ENCODE measurements at regions not wholly inside any gene's neighbourhood (a gene's known extent, or its start where the extent isn't known, plus 50 kb on each side); places are given as distances from the start of the nearest gene placed in this dataset.

DNA sequence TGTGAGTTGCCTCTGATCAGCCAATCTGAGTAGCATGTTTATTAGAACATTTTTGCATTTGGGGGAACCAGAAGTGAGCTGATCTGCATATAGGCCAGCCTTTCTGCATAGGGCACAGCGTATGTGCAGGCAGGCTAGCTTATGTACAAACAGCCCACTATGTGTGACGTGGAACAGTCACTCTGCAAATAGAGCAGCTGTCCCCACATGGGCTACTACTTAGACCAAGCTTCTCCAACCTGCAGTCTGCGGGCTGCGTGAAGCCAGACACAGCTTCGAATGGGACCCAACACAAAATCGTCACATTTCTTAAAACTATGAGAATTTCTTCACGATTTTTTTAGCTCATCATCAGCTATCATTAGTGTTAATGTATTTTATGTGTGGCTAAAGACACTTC lies 134.1 kb upstream of the FAM20C start:
- H3K27ac ChIP-seq (ENCODE audit: low read depth, low read length): no peak overlapping the region
- H3K4me3 ChIP-seq (ENCODE audit: low read depth, low read length): no peak overlapping the region
- no peak for DNase-seq (ENCODE audit: low read depth, low spot score)
- peaks cover 31% of the 10 kb centered on the region for H3K27me3 ChIP-seq (ENCODE audit: control insufficient read depth, insufficient read depth, low read length)
- H3K9me3 ChIP-seq (ENCODE audit: control insufficient read depth, insufficient read depth, low read length): no peaks in the 10 kb centered on the region; the same call in 1 of the 2 replicates
- ChIA-PET CTCF (interaction anchor here (0.6 kb wide), 1 partner anchor 72 kb away, joined by 3 read pairs; no protein-coding TSS in a partner anchor), POLR2A (no interaction called here)
- TF ChIP-seq, protein P1, sequence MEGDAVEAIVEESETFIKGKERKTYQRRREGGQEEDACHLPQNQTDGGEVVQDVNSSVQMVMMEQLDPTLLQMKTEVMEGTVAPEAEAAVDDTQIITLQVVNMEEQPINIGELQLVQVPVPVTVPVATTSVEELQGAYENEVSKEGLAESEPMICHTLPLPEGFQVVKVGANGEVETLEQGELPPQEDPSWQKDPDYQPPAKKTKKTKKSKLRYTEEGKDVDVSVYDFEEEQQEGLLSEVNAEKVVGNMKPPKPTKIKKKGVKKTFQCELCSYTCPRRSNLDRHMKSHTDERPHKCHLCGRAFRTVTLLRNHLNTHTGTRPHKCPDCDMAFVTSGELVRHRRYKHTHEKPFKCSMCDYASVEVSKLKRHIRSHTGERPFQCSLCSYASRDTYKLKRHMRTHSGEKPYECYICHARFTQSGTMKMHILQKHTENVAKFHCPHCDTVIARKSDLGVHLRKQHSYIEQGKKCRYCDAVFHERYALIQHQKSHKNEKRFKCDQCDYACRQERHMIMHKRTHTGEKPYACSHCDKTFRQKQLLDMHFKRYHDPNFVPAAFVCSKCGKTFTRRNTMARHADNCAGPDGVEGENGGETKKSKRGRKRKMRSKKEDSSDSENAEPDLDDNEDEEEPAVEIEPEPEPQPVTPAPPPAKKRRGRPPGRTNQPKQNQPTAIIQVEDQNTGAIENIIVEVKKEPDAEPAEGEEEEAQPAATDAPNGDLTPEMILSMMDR (IDR thresholded peaks at IDR 0.05; ENCODE audit: low read depth, low read length): no peak

- Histone ChIP-seq H3K4me3 (ENCODE audit: low read depth, low read length) (no peak overlapping the region), H3K27ac (ENCODE audit: low read depth, low read length) (no peak overlapping the region), H3K27me3 (ENCODE audit: control insufficient read depth, insufficient read depth, low read length) (peaks cover 23% of the 10 kb centered on the region), H3K9me3 (ENCODE audit: control insufficient read depth, insufficient read depth, low read length) (no peaks in the 10 kb centered on the region; the same call in 1 of the 2 replicates)
- TF ChIP-seq, protein P1 (IDR thresholded peaks at IDR 0.05; ENCODE audit: low read depth, low read length): no peak
- CTCF ChIA-PET: interaction anchor here (1.3 kb wide), 1 partner anchor 9 kb away, joined by 3 read pairs; no protein-coding TSS in a partner anchor
- DNase-seq (ENCODE audit: low read depth, low spot score): no peak
- POLR2A ChIA-PET: interaction anchor here (1.3 kb wide), 1 partner anchor 133 kb away, joined by 4 read pairs; the partner anchor contains the start of gene FAM20C
Measured at GRCh38 chr7:59079-60016, 133.0 kb upstream of the FAM20C start.

DNA sequence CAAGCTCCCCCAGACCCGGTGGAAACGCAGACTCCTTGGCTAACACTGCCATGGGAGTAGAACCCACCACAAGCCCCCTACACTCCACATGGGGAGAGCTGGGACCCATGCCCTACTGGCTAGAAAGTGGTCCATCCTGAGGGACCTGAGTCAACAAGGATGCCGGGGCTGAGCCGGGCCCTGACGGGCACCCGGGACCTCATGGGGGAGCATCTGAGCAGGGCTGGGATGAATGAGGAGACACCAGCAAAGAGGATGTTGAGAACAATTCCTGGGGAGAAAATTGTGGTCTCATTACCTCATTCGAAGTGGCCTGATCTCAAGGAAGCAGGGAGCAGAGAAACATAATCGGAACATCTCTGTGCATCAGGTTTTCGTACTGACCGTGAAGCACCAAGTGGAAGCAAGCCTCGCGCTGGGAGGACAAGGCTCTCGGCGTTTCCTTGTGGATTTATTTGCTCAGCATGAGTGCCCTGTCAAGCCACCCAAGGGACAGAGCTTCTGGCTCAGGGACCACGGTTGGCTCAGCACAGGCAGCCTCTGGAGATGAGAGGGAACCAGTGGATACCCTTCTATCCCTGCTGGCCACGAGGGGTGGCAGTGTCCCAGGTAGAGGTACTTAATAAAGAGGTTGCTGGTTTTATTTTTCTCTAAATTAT lies 132.2 kb upstream of the FAM20C start:
- Histone ChIP-seq H3K27ac (ENCODE audit: low read depth, low read length) (no peak overlapping the region), H3K27me3 (ENCODE audit: control insufficient read depth, insufficient read depth, low read length) (peaks cover 20% of the 10 kb centered on the region), H3K4me3 (ENCODE audit: low read depth, low read length) (no peak overlapping the region), H3K9me3 (ENCODE audit: control insufficient read depth, insufficient read depth, low read length) (no peaks in the 10 kb centered on the region; the same call in 1 of the 2 replicates)
- POLR2A ChIA-PET: interaction anchor here (1.0 to 1.3 kb wide), 2 partner anchors 132 kb away, joined by 3 to 4 read pairs; partner anchors contain the start of gene FAM20C
- CTCF ChIA-PET: interaction anchor here (1.3 kb wide), 1 partner anchor 8 kb away, joined by 3 read pairs; no protein-coding TSS in a partner anchor
- TF ChIP-seq, protein P1 (IDR thresholded peaks at IDR 0.05; ENCODE audit: low read depth, low read length): no peak
- no peak for DNase-seq (ENCODE audit: low read depth, low spot score)

DNA sequence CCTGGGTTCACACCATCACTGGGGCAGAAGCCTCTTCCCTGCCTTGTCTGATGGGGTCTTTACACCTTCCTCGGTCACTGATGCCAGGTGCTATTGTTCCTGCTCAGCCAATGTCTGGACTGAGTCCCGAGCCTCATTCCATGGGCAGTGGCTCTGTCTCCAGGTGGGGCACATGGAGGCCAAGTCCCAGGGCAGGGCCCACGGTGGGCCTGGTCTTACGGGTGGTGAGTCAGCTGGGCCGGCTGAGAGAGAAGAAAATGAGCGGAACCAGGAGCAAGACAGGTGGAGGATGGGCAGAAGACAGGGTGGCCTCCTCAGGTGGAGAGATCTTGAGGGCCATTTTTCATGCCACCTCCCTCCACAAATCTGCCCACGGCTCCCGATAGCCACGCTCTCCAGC lies 131.7 kb upstream of the FAM20C start:
- TF ChIP-seq, protein P1 (IDR thresholded peaks at IDR 0.05; ENCODE audit: low read depth, low read length): no peak
- Histone ChIP-seq H3K27ac (ENCODE audit: low read depth, low read length) (no peak overlapping the region), H3K4me3 (ENCODE audit: low read depth, low read length) (no peak overlapping the region), H3K9me3 (ENCODE audit: control insufficient read depth, insufficient read depth, low read length) (no peaks in the 10 kb centered on the region; the same call in 1 of the 2 replicates), H3K27me3 (ENCODE audit: control insufficient read depth, insufficient read depth, low read length) (peaks cover 17% of the 10 kb centered on the region)
- POLR2A ChIA-PET: interaction anchor here (1.0 kb wide), 1 partner anchor 132 kb away, joined by 3 read pairs; the partner anchor contains the start of gene FAM20C
- CTCF ChIA-PET: no interaction called here
- DNase-seq (ENCODE audit: low read depth, low spot score): no peak
